ENCODE measurements at regions not wholly inside any gene's neighbourhood (a gene's known extent, or its start where the extent isn't known, plus 50 kb on each side); places are given as distances from the start of the nearest gene placed in this dataset.

- TF ChIP-seq CTCF (IDR thresholded peaks at IDR 0.05) (no peak), POLR2A (IDR thresholded peaks at IDR 0.05) (no peak), POLR2AphosphoS5 (IDR thresholded peaks at IDR 0.05) (no peak)
Measured at GRCh38 chr3:110647586-110647985, 424.0 kb upstream of the NECTIN3 start.

Data from prostate gland (tissue), 2 donors.